ENCODE measurements at regions not wholly inside any gene's neighbourhood (a gene's known extent, or its start where the extent isn't known, plus 50 kb on each side); places are given as distances from the start of the nearest gene placed in this dataset.

GRCh38 chr7:106418526-106418925, 133.7 kb upstream of the NAMPT start:
- no peak for TF ChIP-seq POLR2A (IDR thresholded peaks at IDR 0.05)
- no peak for TF ChIP-seq CTCF (IDR thresholded peaks at IDR 0.05)
